Smooth muscle cell (in vitro differentiated cells): ENCODE measurements at regions not wholly inside any gene's neighbourhood (a gene's known extent, or its start where the extent isn't known, plus 50 kb on each side); places are given as distances from the start of the nearest gene placed in this dataset.

Experiments used
- DNase-seq: peaks from one replicate; lab custom pipeline; 2025; ENCODE audit not compliant: unreplicated experiment; lab: John Stamatoyannopoulos, UW
- H2AFZ ChIP-seq: fragments of 200-600 bp; sonication (generic); 2 replicates; pipeline ENCODE4 v1.6.0; 2016; ENCODE audit warnings: antibody characterized with exemption, low read depth, mild to moderate bottlenecking
- H3F3A ChIP-seq: fragments of 200-600 bp; sonication (generic); 2 replicates; pipeline ENCODE4 v1.6.0; 2017; ENCODE audit warnings: antibody characterized with exemption, low read depth
- H3K27ac ChIP-seq: fragments of 200-600 bp; sonication (generic); 2 replicates; pipeline ENCODE4 v1.5.1; 2016; ENCODE audit warnings: low read depth, mild to moderate bottlenecking
- H3K27me3 ChIP-seq: fragments of 200-600 bp; sonication (generic); 2 replicates; pipeline ENCODE4 v1.6.1; 2016; ENCODE audit warnings: low read depth, mild to moderate bottlenecking
- H3K36me3 ChIP-seq: fragments of 200-600 bp; sonication (generic); 2 replicates; pipeline ENCODE4 v1.5.1; 2016; ENCODE audit warnings: low read depth
- H3K4me1 ChIP-seq: fragments of 200-600 bp; sonication (generic); 2 replicates; pipeline ENCODE4 v1.5.1; 2016; ENCODE audit warnings: low read depth
- H3K4me2 ChIP-seq: fragments of 200-600 bp; sonication (generic); 2 replicates; pipeline ENCODE4 v1.6.0; 2016; ENCODE audit warnings: mild to moderate bottlenecking
- H3K4me3 ChIP-seq: fragments of 200-600 bp; sonication (generic); 2 replicates; pipeline ENCODE4 v1.5.1; 2016; ENCODE audit warnings: mild to moderate bottlenecking
- H3K79me2 ChIP-seq: fragments of 200-600 bp; sonication (generic); 2 replicates; pipeline ENCODE4 v1.6.0; 2016; ENCODE audit warnings: low read depth, mild to moderate bottlenecking
- H3K9ac ChIP-seq: fragments of 200-600 bp; sonication (generic); 2 replicates; pipeline ENCODE4 v1.6.0; 2016; ENCODE audit warnings: low read depth
- H3K9me3 ChIP-seq: fragments of 200-600 bp; sonication (generic); replicated peaks from 2 replicates; pipeline ENCODE4 v1.5.1; 2016; ENCODE audit warnings: low read depth
- H4K20me1 ChIP-seq: fragments of 200-600 bp; sonication (generic); 2 replicates; pipeline ENCODE4 v1.6.0; 2016; ENCODE audit warnings: low read depth
- CTCF ChIP-seq: fragments of 200-600 bp; sonication (generic); IDR thresholded peaks from 2 replicates; pipeline ENCODE4 v1.5.1; 2017; ENCODE audit warnings: borderline replicate concordance, mild to moderate bottlenecking, antibody characterized with exemption; ENCODE audit not compliant: insufficient read depth, poor library complexity, severe bottlenecking
- WGBS: methylation state at CpG from one replicate; pipeline ENCODE4 v1.1.7; 2016; ENCODE audit warnings: low lambda C conversion rate; 5-methylcytosine and 5-hydroxymethylcytosine counted together

- WGBS, result 84% methylated on average over 5 of the region's 5 CpGs
- no peaks in the 10 kb centered on the region for H3K27me3 ChIP-seq
- no peak for DNase-seq
- no peaks in the 10 kb centered on the region for H3K36me3 ChIP-seq
- H3K4me3 ChIP-seq, result no peak overlapping the region
- H3K79me2 ChIP-seq, result no peaks in the 10 kb centered on the region
- no peaks in the 10 kb centered on the region for H4K20me1 ChIP-seq
- no peaks in the 10 kb centered on the region for H3K4me1 ChIP-seq
- H3K9ac ChIP-seq, result no peak overlapping the region
- H3K4me2 ChIP-seq, result no peak overlapping the region
- H2AFZ ChIP-seq, result no peak overlapping the region
- H3K9me3 ChIP-seq, result no peaks in the 10 kb centered on the region
- no peak for TF ChIP-seq CTCF
- H3K27ac ChIP-seq, result no peak overlapping the region
- H3F3A ChIP-seq, result no peaks in the 10 kb centered on the region
These were observed 204.7 kb upstream of the GUCY1A2 start for GRCh38 chr11:107222916-107223460.

- no peak overlapping the region for H2AFZ ChIP-seq
- no peak overlapping the region for H3K27ac ChIP-seq
- no peaks in the 10 kb centered on the region for H3K4me1 ChIP-seq
- H3K9me3 ChIP-seq, result no peaks in the 10 kb centered on the region
- WGBS, result 79% methylated on average over 2 of the region's 2 CpGs
- H3K79me2 ChIP-seq, result no peaks in the 10 kb centered on the region
- TF ChIP-seq CTCF, result no peak
- H3F3A ChIP-seq, result no peaks in the 10 kb centered on the region
- H3K4me3 ChIP-seq, result no peak overlapping the region
- H4K20me1 ChIP-seq, result no peaks in the 10 kb centered on the region
- no peaks in the 10 kb centered on the region for H3K27me3 ChIP-seq
- no peaks in the 10 kb centered on the region for H3K36me3 ChIP-seq
- DNase-seq, result no peak
- no peak overlapping the region for H3K4me2 ChIP-seq
- H3K9ac ChIP-seq, result no peak overlapping the region
These were observed 204.2 kb upstream of the GUCY1A2 start for GRCh38 chr11:107222431-107222830.

GRCh38 chr11:107221748-107222285, 203.5 kb upstream of the GUCY1A2 start:
- no peak overlapping the region for H3K4me3 ChIP-seq
- H3F3A ChIP-seq, result no peaks in the 10 kb centered on the region
- DNase-seq, result no peak
- no peaks in the 10 kb centered on the region for H3K27me3 ChIP-seq
- 83% methylated on average over 4 of the region's 4 CpGs for WGBS
- H3K9ac ChIP-seq, result no peak overlapping the region
- no peak overlapping the region for H3K4me2 ChIP-seq
- no peaks in the 10 kb centered on the region for H4K20me1 ChIP-seq
- H3K4me1 ChIP-seq, result no peaks in the 10 kb centered on the region
- no peaks in the 10 kb centered on the region for H3K36me3 ChIP-seq
- no peaks in the 10 kb centered on the region for H3K79me2 ChIP-seq
- H3K27ac ChIP-seq, result no peak overlapping the region
- no peak overlapping the region for H2AFZ ChIP-seq
- no peak for TF ChIP-seq CTCF
- H3K9me3 ChIP-seq, result no peaks in the 10 kb centered on the region
